HCT116 (cell line): ENCODE measurements at regions not wholly inside any gene's neighbourhood (a gene's known extent, or its start where the extent isn't known, plus 50 kb on each side); places are given as distances from the start of the nearest gene placed in this dataset.
"Not testable (repeated sequence)": the region's sequence is repeated elsewhere in the genome, so short reads cannot be mapped to it uniquely, and the experiment has no call there.

ENCODE experiments used
- ATAC-seq: fragments of 200-7000 bp; cut with Tn5 transposase; 2 replicates; pipeline ENCODE4 v1.9.1; 2020; ENCODE audit warnings: mild to moderate bottlenecking, moderate library complexity
- BruUV-seq: library from RNA; stranded (reverse); fragments of 400-500 nt; replicated peaks from 2 replicates; lab custom pipeline; 2021; lab: Mats Ljungman, UMichigan
- CTCF ChIA-PET: fragments of 300-600 bp; sonication (Branson Sonifier 250); formaldehyde crosslinking; loops from one replicate; lab custom pipeline; 2021; ENCODE audit warnings: antibody characterized with exemption; lab: Charles Lee
- POLR2A ChIA-PET: fragments of 300-600, 350-600 bp; sonication (Branson Sonifier 250); formaldehyde crosslinking; loops from one replicate; lab custom pipeline; 2021; ENCODE audit warnings: antibody characterized with exemption; lab: Charles Lee
- RAD21 ChIA-PET, 2 experiments: fragments of 300-600 bp; sonication (Branson Sonifier 250); formaldehyde crosslinking; loops; one replicate each; lab custom pipeline; 2023; ENCODE audit warnings: low total read pairs in 2 of 2; ENCODE audit not compliant: uncharacterized antibody in 2 of 2, unreplicated experiment in 2 of 2, low non-redundant PET in 1 of 2; lab: Charles Lee
- DNase-seq: peaks from one replicate; pipeline ENCODE4 v3.0.0-alpha.2; 2010; ENCODE audit warnings: low read depth, low spot score
- H2AFZ ChIP-seq: fragments of 200-600 bp; shearing (Covaris generic), sonication (generic); 2 replicates; pipeline ENCODE4 v1.6.1; 2017; ENCODE audit warnings: low read depth, mixed run types, mixed read lengths, antibody characterized with exemption, low read length; ENCODE audit not compliant: poor library complexity, severe bottlenecking
- H3K27ac ChIP-seq: 2 replicates; pipeline ENCODE4 v1.5.1; 2012; ENCODE audit warnings: low read depth, low read length
- H3K27me3 ChIP-seq: fragments of 200-600 bp; sonication (generic); 2 replicates; pipeline ENCODE4 v1.6.1; 2016; ENCODE audit warnings: mixed run types, low read length, mixed read lengths; ENCODE audit not compliant: insufficient read depth
- H3K36me3 ChIP-seq, 2 experiments: fragments of 200-500 bp in 1 of 2; fragments of 200-600 bp in 1 of 2; sonication (Bioruptor generic) in 1 of 2; sonication (generic) in 1 of 2; 2 replicates each; pipeline versions ENCODE4 v1.5.1 to v1.6.1; 2014 to 2016; ENCODE audit warnings: low read length in 2 of 2, inconsistent platforms in 1 of 2, mixed read lengths in 1 of 2, mixed run types in 1 of 2; ENCODE audit not compliant: insufficient read depth in 2 of 2, control insufficient read depth in 1 of 2
- H3K4me1 ChIP-seq, 2 experiments: fragments of 200-600 bp in 1 of 2; sonication (generic) in 1 of 2; 2 replicates each; pipeline versions ENCODE4 v1.5.1 to v1.6.1; 2012 to 2017; ENCODE audit warnings: low read length in 2 of 2, inconsistent platforms in 1 of 2, mild to moderate bottlenecking in 1 of 2, mixed read lengths in 1 of 2, mixed run types in 1 of 2, moderate library complexity in 1 of 2; ENCODE audit not compliant: insufficient read depth in 2 of 2, control insufficient read depth in 1 of 2
- H3K4me2 ChIP-seq: fragments of 200-600 bp; sonication (generic); 2 replicates; pipeline ENCODE4 v1.6.1; 2017; ENCODE audit warnings: mixed run types, low read length, mixed read lengths
- H3K4me3 ChIP-seq, 2 experiments: fragments of 200-600 bp in 1 of 2; sonication (generic) in 1 of 2; replicated peaks in 1 of 2; 2 replicates each; pipeline ENCODE4 v1.5.1; 2011 to 2016; ENCODE audit warnings: low read length in 2 of 2, control low read depth in 1 of 2, low read depth in 1 of 2, mild to moderate bottlenecking in 1 of 2, mixed read lengths in 1 of 2, mixed run types in 1 of 2
- H3K79me2 ChIP-seq: fragments of 200-600 bp; sonication (generic); 2 replicates; pipeline ENCODE4 v1.6.1; 2017; ENCODE audit warnings: mild to moderate bottlenecking, mixed run types, low read length, moderate library complexity, mixed read lengths; ENCODE audit not compliant: insufficient read depth
- H3K9ac ChIP-seq: fragments of 200-600 bp; sonication (generic); 2 replicates; pipeline ENCODE4 v1.6.1; 2016; ENCODE audit warnings: low read length, mixed read lengths
- H3K9me2 ChIP-seq: fragments of 200-600 bp; sonication (generic), shearing (Covaris generic); 2 replicates; pipeline ENCODE4 v1.6.1; 2017; ENCODE audit warnings: mixed run types, mild to moderate bottlenecking, moderate library complexity; ENCODE audit not compliant: insufficient read depth
- H3K9me3 ChIP-seq, 2 experiments: fragments of 200-500 bp in 1 of 2; fragments of 200-600 bp in 1 of 2; sonication (Bioruptor generic) in 1 of 2; sonication (generic) in 1 of 2; 2 replicates each; pipeline ENCODE4 v1.6.1; 2014 to 2017; ENCODE audit warnings: low read length in 2 of 2, mixed read lengths in 2 of 2, inconsistent platforms in 1 of 2, low read depth in 1 of 2, mild to moderate bottlenecking in 1 of 2, mixed run types in 1 of 2, moderate library complexity in 1 of 2; ENCODE audit not compliant: control insufficient read depth in 1 of 2, insufficient read depth in 1 of 2
- H4K20me1 ChIP-seq: fragments of 200-600 bp; sonication (generic), shearing (Covaris generic); 2 replicates; pipeline ENCODE4 v1.6.1; 2017; ENCODE audit warnings: mixed run types, mild to moderate bottlenecking, moderate library complexity; ENCODE audit not compliant: insufficient read depth
- RAD21 ChIP-seq: IDR thresholded peaks from 2 replicates; pipeline ENCODE4 v1.6.1; 2012; ENCODE audit warnings: low read depth, mild to moderate bottlenecking
- intact Hi-C: fragments of 100-400 bp; cut with micrococcal nuclease; formaldehyde crosslinking; loops from 2 replicates; pipeline ENCODE4 v1.10.0; 2022
- TF ChIP-seq, protein P1 (sequence below): IDR thresholded peaks from 2 replicates; pipeline ENCODE4 v1.6.1; 2012; ENCODE audit warnings: low read depth
- TF ChIP-seq, protein P2 (sequence below), 3 experiments: fragments of 200-600 bp in 1 of 3; sonication (generic) in 1 of 3; IDR thresholded peaks in 2 of 3; conservative IDR thresholded peaks in 1 of 3; 2 replicates each; pipeline ENCODE4 v1.5.1; 2012 to 2017; ENCODE audit warnings: low read depth in 2 of 3, low read length in 2 of 3, antibody characterized with exemption in 1 of 3, borderline replicate concordance in 1 of 3, control low read depth in 1 of 3, mild to moderate bottlenecking in 1 of 3, mixed read lengths in 1 of 3, mixed run types in 1 of 3, moderate library complexity in 1 of 3; ENCODE audit not compliant: insufficient read depth in 1 of 3

DNA sequence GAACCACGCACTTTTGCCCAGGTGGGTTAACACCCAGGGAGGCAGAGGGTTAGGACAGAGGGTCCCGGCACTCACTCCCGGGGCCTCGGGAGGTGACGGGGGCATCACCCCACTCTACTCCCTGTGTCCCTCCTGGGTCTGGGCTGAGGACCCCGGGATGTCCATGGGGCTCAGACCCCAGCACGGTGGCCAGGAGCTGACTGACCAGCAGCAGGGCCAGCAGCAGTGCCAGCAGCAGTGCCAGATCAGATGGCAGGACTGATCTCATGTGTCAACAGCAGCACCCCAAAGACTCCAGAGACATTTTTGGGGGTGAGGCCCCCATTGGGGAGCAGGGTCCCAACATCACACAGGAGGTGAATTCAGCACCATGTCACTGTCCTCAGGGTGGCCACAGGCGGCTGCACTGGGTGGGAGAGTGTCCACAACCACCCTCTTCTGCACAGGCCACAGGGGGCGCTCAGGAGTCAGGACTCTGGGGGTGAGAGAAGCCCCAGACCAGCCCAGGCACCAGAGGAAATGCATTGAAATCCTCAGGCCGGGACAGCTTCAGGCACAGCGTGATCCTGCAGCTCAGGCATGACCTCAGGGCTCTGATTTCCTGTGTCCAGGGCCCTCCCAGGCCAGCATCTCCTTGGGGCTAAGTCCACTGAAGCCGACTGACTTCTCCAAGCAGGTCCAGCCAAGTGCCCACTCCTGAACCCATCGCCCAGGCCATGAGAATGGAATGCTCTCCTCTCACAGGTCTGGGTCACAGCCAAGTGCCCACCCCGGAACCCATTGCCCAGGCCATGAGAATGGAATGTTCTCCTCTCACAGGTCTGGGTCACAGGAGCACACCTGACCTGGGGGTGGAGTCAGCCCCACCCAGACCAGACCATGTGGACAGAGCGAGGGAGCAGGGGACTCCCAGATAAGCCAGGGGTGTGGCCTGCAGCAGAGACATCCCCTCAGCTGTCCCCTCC is 87.2 kb upstream of the SFSWAP start:
- POLR2A ChIA-PET, H3K4me3 ChIP-seq, DNase-seq: not testable (repeated sequence)
- TF ChIP-seq, protein P1, sequence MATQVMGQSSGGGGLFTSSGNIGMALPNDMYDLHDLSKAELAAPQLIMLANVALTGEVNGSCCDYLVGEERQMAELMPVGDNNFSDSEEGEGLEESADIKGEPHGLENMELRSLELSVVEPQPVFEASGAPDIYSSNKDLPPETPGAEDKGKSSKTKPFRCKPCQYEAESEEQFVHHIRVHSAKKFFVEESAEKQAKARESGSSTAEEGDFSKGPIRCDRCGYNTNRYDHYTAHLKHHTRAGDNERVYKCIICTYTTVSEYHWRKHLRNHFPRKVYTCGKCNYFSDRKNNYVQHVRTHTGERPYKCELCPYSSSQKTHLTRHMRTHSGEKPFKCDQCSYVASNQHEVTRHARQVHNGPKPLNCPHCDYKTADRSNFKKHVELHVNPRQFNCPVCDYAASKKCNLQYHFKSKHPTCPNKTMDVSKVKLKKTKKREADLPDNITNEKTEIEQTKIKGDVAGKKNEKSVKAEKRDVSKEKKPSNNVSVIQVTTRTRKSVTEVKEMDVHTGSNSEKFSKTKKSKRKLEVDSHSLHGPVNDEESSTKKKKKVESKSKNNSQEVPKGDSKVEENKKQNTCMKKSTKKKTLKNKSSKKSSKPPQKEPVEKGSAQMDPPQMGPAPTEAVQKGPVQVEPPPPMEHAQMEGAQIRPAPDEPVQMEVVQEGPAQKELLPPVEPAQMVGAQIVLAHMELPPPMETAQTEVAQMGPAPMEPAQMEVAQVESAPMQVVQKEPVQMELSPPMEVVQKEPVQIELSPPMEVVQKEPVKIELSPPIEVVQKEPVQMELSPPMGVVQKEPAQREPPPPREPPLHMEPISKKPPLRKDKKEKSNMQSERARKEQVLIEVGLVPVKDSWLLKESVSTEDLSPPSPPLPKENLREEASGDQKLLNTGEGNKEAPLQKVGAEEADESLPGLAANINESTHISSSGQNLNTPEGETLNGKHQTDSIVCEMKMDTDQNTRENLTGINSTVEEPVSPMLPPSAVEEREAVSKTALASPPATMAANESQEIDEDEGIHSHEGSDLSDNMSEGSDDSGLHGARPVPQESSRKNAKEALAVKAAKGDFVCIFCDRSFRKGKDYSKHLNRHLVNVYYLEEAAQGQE, result peak; percentile 39
- TF ChIP-seq RAD21, result peak; percentile 52
- TF ChIP-seq, protein P2, sequence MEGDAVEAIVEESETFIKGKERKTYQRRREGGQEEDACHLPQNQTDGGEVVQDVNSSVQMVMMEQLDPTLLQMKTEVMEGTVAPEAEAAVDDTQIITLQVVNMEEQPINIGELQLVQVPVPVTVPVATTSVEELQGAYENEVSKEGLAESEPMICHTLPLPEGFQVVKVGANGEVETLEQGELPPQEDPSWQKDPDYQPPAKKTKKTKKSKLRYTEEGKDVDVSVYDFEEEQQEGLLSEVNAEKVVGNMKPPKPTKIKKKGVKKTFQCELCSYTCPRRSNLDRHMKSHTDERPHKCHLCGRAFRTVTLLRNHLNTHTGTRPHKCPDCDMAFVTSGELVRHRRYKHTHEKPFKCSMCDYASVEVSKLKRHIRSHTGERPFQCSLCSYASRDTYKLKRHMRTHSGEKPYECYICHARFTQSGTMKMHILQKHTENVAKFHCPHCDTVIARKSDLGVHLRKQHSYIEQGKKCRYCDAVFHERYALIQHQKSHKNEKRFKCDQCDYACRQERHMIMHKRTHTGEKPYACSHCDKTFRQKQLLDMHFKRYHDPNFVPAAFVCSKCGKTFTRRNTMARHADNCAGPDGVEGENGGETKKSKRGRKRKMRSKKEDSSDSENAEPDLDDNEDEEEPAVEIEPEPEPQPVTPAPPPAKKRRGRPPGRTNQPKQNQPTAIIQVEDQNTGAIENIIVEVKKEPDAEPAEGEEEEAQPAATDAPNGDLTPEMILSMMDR (IDR thresholded peaks at IDR 0.05 in 2 of 3, conservative IDR thresholded peaks at IDR 0.05 in 1 of 3; ENCODE audit: borderline replicate concordance in 1 of 3, insufficient read depth in 1 of 3, low read depth in 2 of 3, low read length in 2 of 3), result peak; percentile 34 to 64 (median 59); a peak in 4 of 6 replicates
- TF ChIP-seq, all 23 proteins: peak for 3; not testable (repeated sequence) for 20
- H3K4me2 ChIP-seq, RAD21 ChIA-PET, H3K4me1 ChIP-seq, H3K9me3 ChIP-seq, H3K9ac ChIP-seq, intact Hi-C loops, H3K27ac ChIP-seq, H3K36me3 ChIP-seq, H2AFZ ChIP-seq, H3K9me2 ChIP-seq, H4K20me1 ChIP-seq, BruUV-seq, H3K79me2 ChIP-seq: not testable (repeated sequence)
- peak; percentile 87 for ATAC-seq
- H3K27me3 ChIP-seq, result peaks cover 13% of the 10 kb centered on the region
- CTCF ChIA-PET, result interaction anchor here (0.6 kb wide), 1 partner anchor 34 kb away, joined by 3 read pairs; no protein-coding TSS in a partner anchor

DNA sequence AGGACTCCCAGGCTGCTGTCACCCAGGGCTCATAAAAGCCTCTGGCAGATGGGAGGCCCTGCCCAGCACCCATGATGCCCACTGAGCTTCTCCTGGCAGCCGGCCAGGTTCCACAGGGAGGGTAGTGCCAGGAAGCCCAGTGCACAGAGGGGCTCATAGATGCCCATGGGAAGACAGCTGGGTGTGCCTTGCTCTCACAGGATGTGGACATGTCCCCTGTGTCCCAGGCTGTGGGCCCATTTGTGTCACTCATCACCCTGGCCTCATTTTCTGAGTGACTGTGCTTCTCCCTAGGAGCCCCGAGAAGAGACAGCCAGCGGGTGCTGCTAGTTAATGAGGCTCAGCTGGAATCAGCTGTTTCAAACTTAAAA is 86.5 kb upstream of the SFSWAP start:
- ATAC-seq, result peak; percentile 11; the same call in 1 of the 2 replicates
- H3K9me3 ChIP-seq, H3K9me2 ChIP-seq, H3K9ac ChIP-seq, H2AFZ ChIP-seq, intact Hi-C loops, H3K27ac ChIP-seq, H3K36me3 ChIP-seq, BruUV-seq, H3K27me3 ChIP-seq, H3K4me1 ChIP-seq, H3K79me2 ChIP-seq, H3K4me3 ChIP-seq, POLR2A ChIA-PET, RAD21 ChIA-PET, H4K20me1 ChIP-seq, DNase-seq, H3K4me2 ChIP-seq: not testable (repeated sequence)
- CTCF ChIA-PET, result interaction anchor here (0.6 kb wide), 1 partner anchor 35 kb away, joined by 3 read pairs; no protein-coding TSS in a partner anchor
